ENCODE measurements at regions not wholly inside any gene's neighbourhood (a gene's known extent, or its start where the extent isn't known, plus 50 kb on each side); places are given as distances from the start of the nearest gene placed in this dataset.

GRCh38 chr19:34096020-34096915 is 76.0 kb upstream of the LSM14A start:
- Histone ChIP-seq H3K4me3 (replicated peaks; ENCODE audit: insufficient read depth, low read length) (no peak overlapping the region), H3K27ac (replicated peaks) (no peak overlapping the region), H3K27me3 (ENCODE audit: insufficient read depth, poor library complexity, severe bottlenecking) (no peaks in the 10 kb centered on the region)
- TF ChIP-seq CTCF (IDR thresholded peaks at IDR 0.05; ENCODE audit: insufficient read depth, low read length) (peak; percentile 23), POLR2AphosphoS5 (IDR thresholded peaks at IDR 0.05; ENCODE audit: low read depth) (no peak)
- peak in 1 of 2 experiments; percentile 7 for DNase-seq (ENCODE audit: low read depth in 1 of 2, low spot score in 1 of 2)

- TF ChIP-seq GABPA (IDR thresholded peaks at IDR 0.05; ENCODE audit: low read depth) (no peak), SPI1 (IDR thresholded peaks at IDR 0.05; ENCODE audit: borderline replicate concordance, low read depth) (peak; percentile 93), CTCF (IDR thresholded peaks at IDR 0.05; ENCODE audit: insufficient read depth, low read length) (no peak), POLR2AphosphoS5 (IDR thresholded peaks at IDR 0.05; ENCODE audit: low read depth) (no peak), REST (IDR thresholded peaks at IDR 0.05; ENCODE audit: insufficient replicate concordance, low read depth) (no peak)
- no peak overlapping the region for H3K4me3 ChIP-seq (replicated peaks; ENCODE audit: insufficient read depth, low read length)
- no peak overlapping the region; the same call in 1 of the 2 replicates for H3K27ac ChIP-seq (replicated peaks)
- H3K27me3 ChIP-seq (ENCODE audit: insufficient read depth, poor library complexity, severe bottlenecking) = no peaks in the 10 kb centered on the region
- DNase-seq (ENCODE audit: low read depth in 1 of 2, low spot score in 1 of 2) = peak in 1 of 2 experiments; percentile 28
Measured at GRCh38 chr19:34104096-34104495, 68.2 kb upstream of the LSM14A start.

GRCh38 chr19:34104557-34104956 is 67.7 kb upstream of the LSM14A start:
- Histone ChIP-seq H3K27me3 (ENCODE audit: insufficient read depth, poor library complexity, severe bottlenecking) (no peaks in the 10 kb centered on the region), H3K4me3 (replicated peaks; ENCODE audit: insufficient read depth, low read length) (no peak overlapping the region), H3K27ac (replicated peaks) (no peak overlapping the region)
- TF ChIP-seq SPI1 (IDR thresholded peaks at IDR 0.05; ENCODE audit: borderline replicate concordance, low read depth) (no peak), CTCF (IDR thresholded peaks at IDR 0.05; ENCODE audit: insufficient read depth, low read length) (no peak), GABPA (IDR thresholded peaks at IDR 0.05; ENCODE audit: low read depth) (no peak), REST (IDR thresholded peaks at IDR 0.05; ENCODE audit: insufficient replicate concordance, low read depth) (no peak), POLR2AphosphoS5 (IDR thresholded peaks at IDR 0.05; ENCODE audit: low read depth) (no peak)
- no peak for DNase-seq (ENCODE audit: low read depth in 1 of 2, low spot score in 1 of 2)

All from HL-60 (cell line).